ENCODE measurements at regions not wholly inside any gene's neighbourhood (a gene's known extent, or its start where the extent isn't known, plus 50 kb on each side); places are given as distances from the start of the nearest gene placed in this dataset.

DNA sequence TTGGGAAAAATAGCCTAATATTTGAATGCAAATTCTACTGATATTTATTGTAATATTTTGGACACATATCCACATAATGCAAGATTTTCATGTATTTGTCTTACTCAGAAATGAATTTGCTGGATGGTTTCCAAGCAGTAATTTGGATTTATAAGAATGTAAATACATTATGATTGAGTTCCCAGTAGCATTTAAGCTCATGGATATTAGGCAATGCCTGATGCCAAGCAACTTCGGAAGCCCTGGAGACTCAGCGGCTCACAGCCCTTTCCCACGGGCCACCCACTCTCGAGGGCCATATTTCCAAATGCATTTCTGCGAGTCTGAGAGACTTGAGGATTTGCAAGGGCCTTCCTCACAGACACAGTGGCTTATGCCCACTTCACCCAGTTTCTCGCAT is 62.1 kb upstream of the MYOCD start:
- Histone ChIP-seq H3K4me3 (no peak overlapping the region), H3K9me3 (no peaks in the 10 kb centered on the region), H3K4me1 (ENCODE audit: low read depth) (peaks cover 12% of the 10 kb centered on the region), H3K36me3 (ENCODE audit: low read depth) (no peaks in the 10 kb centered on the region)
- ATAC-seq, result no peak
- no peak for DNase-seq
- intact Hi-C loops (cut with DNase I, micrococcal nuclease), result no loop called here
- TF ChIP-seq, protein P1, sequence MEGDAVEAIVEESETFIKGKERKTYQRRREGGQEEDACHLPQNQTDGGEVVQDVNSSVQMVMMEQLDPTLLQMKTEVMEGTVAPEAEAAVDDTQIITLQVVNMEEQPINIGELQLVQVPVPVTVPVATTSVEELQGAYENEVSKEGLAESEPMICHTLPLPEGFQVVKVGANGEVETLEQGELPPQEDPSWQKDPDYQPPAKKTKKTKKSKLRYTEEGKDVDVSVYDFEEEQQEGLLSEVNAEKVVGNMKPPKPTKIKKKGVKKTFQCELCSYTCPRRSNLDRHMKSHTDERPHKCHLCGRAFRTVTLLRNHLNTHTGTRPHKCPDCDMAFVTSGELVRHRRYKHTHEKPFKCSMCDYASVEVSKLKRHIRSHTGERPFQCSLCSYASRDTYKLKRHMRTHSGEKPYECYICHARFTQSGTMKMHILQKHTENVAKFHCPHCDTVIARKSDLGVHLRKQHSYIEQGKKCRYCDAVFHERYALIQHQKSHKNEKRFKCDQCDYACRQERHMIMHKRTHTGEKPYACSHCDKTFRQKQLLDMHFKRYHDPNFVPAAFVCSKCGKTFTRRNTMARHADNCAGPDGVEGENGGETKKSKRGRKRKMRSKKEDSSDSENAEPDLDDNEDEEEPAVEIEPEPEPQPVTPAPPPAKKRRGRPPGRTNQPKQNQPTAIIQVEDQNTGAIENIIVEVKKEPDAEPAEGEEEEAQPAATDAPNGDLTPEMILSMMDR (IDR thresholded peaks at IDR 0.05), result no peak

DNA sequence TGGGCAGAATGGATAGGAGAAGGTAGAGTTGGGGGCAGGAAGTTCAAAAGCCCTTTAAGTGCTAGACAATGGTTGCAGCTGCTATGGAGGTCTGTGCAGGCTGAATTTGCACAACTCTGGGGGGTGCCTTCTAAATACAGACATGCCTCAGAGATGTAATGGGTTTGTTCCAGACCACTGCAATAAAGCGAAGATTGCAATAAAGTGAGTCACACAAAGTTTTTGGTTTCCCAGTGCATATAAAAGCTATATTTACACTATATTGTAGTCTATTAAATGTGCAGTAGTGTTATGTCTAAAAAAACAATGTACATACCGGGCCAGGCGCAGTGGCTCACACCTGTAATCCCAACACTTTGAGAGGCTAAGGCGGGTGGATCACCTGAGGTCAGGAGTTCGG is 60.5 kb upstream of the MYOCD start:
- no peaks in the 10 kb centered on the region for H3K9me3 ChIP-seq
- no peak overlapping the region for H3K4me3 ChIP-seq
- intact Hi-C loops (cut with DNase I, micrococcal nuclease), result no loop called here
- H3K36me3 ChIP-seq (ENCODE audit: low read depth), result no peaks in the 10 kb centered on the region
- TF ChIP-seq, protein P1 (IDR thresholded peaks at IDR 0.05), result no peak
- H3K4me1 ChIP-seq (ENCODE audit: low read depth), result peaks cover 12% of the 10 kb centered on the region
- peak in 1 of 3 donors; percentile 35 for DNase-seq
- peak; percentile 82 for ATAC-seq

DNA sequence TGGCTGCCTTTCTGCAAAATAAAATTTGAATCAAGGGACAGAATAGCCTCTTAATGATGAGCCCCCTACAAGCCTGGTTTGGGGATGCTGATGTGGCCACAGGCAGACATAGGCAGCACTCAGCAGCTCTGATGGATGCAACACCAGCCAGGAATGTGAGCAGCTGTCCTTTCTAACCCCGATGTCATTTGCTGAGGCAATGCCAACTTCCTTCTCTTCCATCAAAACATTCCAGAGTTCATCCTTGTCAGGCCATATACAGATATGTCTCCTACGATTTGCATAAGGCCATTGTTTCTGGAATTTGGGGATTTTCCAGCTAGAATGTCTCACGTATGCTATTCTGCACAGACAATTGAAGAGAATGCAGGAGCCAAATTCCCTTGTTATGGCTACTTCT is 52.1 kb upstream of the MYOCD start:
- intact Hi-C loops (cut with DNase I, micrococcal nuclease), result no loop called here
- DNase-seq, result no peak
- TF ChIP-seq, protein P1 (IDR thresholded peaks at IDR 0.05), result no peak

More for the DNA sequence above, 52.1 kb upstream of the MYOCD start:
- Histone ChIP-seq H3K9me3 (no peaks in the 10 kb centered on the region), H3K4me1 (ENCODE audit: low read depth) (no peaks in the 10 kb centered on the region), H3K4me3 (no peak overlapping the region), H3K36me3 (ENCODE audit: low read depth) (no peaks in the 10 kb centered on the region)
- ATAC-seq, result peak; percentile 30
